DMS53 treated with DMSO at 0.1 percent for 48 hours (cell line): ENCODE measurements at regions not wholly inside any gene's neighbourhood (a gene's known extent, or its start where the extent isn't known, plus 50 kb on each side); places are given as distances from the start of the nearest gene placed in this dataset.

ENCODE experiments used
- DNase-seq: peaks from one replicate; lab custom pipeline; 2025; ENCODE audit not compliant: unreplicated experiment; lab: John Stamatoyannopoulos, UW

DNA sequence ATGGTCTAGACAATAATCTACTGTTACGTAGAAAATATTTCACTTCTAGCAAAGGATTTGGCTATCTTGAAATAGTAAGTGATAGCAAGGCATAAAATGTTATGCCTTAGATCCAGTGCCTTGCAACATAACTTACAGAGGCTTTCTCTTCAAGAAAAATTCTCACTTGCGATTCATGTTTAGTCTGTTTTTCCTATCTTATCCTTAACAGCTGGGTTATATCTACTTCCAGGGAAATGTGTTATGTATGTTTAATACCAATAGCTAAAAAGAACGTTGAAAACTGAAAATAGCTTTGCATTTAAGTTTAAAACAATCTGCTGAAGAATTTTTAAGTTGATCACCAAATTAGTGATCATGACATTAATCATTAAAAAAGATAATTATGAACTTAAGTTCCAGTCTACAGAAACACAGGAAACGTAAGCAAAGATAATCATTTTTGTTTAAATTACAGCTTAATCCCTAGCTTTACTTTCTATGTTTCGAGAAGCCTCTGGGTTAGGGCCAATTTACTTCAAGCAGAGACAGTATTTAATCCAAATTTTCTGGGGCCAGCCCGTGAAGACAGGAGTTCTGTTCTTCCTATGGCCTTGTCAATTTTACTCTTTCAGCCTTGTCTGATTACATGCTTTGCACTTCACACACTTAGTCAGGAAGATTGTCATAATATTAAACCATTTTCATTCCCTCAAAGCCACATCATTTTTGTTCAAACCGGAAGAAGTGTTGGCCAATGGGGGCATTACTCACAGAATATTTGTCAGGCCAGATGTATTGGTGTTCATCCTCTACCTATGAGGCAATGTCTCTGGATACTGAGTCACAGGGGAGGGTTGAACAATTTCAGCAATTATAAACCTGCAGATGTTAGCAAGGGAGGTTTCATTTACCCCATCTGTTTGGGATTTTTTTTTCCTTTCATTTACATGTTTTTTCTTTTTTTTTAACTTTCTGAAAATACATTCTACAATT lies 1132.9 kb upstream of the ZEB2 start:
- DNase-seq = no peak

DNA sequence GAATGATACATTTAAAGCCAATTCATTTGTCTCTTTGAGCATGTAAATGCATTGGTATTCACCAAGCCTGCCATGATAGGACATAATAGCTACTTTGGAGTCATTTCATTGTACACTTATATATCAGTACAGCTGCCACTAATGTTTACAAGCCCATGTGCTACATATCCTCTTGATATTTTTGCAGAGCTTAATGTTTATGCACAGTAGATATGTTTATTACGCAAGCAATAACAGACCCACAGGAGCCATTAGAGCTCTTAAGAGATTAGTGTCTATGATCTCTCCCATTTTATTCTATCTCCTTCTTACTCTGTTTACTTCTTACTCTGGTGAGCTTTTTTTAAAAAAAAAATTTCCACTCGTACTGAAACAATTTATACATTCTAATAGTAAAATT lies 1132.1 kb upstream of the ZEB2 start:
- DNase-seq = no peak

DNA sequence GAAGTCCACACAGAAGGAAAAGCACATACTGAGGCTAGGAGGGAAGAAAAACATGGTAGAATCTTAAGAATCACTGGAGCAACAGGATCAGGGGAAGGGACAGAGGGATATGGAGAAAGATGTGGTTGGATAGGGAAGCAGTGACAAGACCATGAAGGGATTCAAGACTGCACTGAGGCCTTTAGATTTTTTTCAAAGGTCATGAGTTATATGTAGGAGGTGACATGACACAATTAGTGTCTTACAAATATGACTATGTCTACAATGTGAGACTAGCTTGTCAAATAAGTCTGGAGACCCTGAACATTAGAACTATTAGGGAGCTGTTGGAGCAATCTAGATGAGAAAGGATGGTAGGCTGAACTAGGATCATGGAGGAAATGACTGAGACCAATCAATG lies 1130.3 kb upstream of the ZEB2 start:
- no peak for DNase-seq

DNA sequence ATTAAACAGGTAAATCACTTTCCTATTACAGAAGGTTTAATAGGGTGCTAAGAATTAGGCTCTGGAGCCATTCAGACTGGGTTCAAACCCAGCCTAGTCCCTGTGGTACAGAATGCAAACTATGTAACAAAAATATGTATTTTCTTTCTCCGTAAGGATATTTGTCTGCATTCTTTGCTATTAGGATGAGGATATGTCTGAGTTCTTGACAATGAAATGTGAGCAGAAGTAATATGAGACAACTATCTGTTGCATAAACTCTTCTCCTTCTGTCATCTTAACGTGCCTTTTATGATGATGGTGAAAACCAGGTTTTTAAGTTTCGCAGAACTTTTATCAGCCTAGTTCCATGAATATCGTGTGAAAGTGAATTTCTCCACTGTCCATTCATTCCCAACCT lies 1129.1 kb upstream of the ZEB2 start:
- no peak for DNase-seq

DNA sequence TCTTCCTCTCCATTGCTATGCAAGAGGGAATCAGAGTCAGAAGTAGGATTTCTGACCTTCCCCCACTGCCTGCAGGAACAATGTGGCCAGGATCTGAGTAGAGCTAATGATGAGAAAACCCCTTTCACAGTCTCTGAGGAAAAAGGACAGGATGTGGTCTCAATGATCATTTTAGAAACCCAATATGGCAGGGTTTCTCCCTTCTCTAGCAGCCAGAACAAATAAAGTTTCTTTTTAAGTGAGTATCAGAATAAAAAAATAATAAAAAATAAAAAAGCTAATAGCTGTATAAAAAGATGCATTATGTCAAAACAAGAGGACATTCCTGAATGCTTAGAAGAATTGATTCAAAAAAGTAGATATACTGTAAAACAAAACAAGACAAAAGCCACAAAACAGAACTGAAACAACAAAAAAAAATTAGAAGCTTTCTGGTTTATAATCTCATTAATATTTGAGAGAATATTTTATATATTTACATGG lies 1124.9 kb upstream of the ZEB2 start:
- DNase-seq = no peak

DNA sequence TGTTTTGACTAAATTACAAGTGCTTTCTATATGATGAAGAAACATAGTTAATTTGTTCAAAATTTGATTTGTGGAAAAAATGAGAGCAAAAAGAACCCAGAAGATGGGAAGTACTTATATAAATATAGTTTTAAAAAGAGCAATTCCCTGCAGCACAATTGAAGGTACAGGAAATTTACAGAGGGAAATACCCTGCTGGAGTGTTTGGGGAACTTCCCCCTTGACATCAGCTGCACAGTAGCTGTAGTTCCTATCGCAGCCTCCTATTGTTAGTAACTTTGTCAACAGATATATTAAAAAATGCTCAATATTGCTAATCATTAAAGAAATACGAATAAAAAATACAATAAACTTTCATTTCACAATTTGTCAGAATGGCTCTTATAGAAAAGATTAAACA lies 1118.8 kb upstream of the ZEB2 start:
- no peak for DNase-seq

DNA sequence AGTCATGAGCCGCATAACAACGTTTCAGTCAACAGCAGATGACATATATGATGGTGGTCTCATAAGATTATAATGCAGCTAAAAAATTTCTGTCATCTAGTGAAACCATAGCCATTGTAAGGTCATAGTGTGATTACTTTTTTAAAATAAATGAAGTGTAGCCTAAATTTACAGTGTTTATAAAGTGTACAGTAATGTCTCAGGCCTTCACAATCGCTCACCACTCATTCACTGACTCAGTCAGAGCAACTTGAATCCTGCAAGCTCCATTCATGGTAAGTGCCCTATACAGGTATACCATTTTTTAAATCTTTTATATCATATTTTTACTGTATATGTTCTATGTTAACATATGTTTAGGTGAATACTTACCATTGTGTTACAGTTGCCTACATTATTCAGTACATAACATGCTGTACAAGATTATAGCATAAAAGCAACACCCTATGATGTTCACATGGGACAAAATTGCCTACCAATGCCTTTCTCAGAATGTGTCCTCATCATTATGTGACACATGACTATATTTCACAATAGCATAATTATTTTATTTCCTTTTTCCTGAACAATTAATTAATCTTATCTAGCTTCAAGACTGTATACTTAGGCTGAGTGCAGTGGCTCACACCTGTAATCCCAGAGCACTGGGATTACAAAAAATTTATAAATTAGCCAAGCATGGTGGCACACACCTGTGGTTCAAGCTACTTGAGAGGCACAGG lies 1115.9 kb upstream of the ZEB2 start:
- DNase-seq = no peak

DNA sequence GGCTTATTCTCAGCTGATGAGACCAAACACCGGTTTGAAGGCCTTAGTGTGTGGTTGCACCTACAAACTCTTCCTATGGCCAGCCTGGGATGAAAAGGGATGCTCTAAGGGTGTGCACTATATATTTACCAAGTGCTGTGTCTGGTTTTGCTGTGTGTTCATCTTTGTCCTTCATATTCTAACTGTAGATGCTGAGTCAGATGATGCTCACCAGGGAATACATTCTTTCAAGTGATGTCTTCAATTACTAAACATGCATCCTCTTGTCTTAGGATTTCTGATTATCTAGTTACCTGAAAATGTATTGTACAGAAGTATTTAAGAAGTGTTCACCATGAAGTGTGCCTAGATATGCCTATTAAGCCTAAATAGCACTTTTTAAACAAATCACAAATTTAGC lies 1111.6 kb upstream of the ZEB2 start:
- DNase-seq = no peak

DNA sequence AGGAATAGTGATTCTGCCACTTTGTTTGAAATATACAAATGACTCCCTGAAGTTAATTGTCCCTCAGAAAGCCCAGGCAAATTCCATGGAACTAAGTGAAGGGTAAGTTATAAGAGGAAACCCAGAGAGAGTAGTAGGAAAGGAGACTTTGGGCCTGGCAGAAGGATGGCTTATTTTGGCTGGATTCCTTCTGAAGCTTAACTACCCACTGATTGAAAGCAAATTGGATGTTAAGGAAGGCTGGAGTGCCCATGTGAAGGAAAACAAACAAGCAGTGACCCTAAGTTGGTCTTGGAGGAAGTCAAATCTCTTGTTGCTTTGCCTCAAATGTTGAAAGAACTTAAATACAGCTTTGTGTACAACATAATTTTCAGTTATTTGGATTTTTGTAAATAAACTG lies 1106.4 kb upstream of the ZEB2 start:
- no peak for DNase-seq

DNA sequence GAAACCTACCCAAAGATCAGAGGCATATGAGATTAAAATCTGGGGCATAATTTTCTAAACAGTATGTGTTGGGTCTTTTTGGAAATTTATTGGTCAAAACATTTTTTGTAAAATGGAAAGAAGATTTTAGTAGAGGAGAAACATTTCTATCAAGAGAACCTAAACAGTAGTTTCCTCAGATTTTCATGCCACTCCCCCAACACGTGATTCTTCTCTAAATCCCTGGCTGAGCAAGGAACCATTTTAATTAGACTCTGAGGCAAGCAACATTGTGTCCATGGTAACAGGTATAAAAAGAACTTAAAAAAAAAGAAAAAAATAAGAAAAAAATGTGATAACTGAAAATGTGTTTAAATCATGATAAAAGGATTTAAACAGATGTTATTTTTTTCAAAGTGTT lies 1105.2 kb upstream of the ZEB2 start:
- no peak for DNase-seq

DNA sequence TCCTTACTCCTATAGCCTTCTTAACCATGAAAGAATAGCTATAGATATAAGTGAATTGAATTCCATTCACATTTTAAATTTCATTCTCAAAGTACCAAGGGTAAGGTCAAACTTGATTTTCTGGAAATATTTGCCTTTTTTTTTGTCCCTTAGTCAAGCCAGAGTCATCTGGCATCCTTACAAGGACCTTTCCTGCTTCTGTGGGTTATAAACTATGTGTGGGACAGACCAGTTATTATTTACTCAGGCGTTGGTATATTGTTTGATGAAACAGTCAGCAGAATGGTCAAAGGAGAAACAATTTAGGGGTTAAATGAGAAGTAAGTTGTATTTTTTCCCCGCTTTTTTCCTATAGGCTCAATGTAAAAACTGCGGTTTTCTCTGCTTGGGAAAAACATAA lies 1103.2 kb upstream of the ZEB2 start:
- DNase-seq = no peak

DNA sequence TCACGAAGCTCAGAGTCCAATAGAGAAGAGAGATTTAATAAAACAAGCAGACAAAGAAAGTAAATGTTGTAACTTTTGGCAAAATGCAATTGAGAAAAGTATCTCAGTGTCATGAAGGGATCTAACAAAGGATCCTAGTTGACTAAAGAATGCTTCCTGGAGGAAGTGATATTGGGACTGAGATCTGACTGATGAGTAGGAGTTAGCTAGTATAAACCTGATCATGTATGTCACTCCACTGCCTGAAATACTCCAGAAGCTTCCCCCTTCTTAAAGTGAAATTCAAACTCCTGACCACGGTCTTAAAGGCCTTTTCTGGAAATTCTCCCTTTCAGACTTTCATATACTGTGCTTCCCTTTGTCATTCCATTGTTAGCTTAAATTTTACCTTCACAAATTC lies 1102.4 kb upstream of the ZEB2 start:
- DNase-seq = no peak

DNA sequence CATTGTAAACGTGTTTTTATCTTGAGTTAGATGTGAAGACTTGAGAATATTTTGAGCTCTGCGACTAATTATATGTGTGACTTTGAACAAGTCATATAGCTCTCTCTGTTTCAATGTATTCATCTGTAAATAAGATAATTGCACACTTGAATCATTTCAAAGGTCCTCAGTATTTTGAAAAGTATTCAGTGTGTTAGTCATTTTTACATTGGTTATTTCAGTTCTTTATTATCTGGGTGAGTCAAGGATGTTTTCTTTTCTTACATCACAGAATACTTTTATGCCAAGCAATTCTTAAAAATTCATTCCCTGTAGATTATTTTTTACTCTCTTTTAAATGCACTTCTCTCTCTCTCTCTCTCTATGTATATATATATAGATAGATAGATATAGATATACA lies 1098.0 kb upstream of the ZEB2 start:
- DNase-seq = no peak

DNA sequence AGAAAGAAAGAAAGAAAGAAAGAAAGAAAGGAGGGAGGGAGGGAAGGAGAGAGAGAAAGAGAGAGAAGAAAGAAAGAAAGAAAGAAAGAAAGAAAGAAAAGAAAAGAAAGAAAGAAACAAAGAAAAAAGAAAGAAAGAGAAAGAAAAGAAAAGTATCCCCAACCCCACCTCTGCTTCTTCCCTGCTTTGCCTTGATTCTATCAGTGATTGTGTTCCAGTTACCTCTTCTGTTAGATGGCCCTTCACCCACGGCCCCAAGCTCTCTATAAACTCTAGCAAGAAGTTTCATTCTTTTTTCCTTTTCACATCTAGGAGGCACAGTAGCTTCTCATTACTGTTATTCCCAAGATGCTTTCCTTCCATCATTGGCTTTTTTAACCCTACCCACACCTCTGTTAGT lies 1097.5 kb upstream of the ZEB2 start:
- DNase-seq = no peak

DNA sequence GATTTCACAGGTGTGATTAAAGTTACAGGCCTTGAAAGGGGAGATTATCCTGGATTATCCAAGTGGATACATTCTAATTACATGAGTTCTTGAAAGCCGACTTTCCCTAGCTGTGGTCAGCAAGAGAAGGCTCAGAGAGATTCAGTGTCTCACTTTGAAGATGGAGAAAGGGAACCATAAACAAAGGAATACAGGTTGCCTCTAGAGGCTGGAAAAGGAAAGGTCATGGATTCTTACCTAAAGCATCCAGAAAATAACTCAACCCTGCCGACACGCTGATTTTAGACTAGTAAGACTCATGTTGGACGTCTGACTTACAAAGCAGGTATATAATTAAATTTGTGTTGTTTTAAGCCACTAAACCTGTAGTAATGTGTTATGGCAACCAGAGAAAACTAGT lies 1095.7 kb upstream of the ZEB2 start:
- DNase-seq = no peak

DNA sequence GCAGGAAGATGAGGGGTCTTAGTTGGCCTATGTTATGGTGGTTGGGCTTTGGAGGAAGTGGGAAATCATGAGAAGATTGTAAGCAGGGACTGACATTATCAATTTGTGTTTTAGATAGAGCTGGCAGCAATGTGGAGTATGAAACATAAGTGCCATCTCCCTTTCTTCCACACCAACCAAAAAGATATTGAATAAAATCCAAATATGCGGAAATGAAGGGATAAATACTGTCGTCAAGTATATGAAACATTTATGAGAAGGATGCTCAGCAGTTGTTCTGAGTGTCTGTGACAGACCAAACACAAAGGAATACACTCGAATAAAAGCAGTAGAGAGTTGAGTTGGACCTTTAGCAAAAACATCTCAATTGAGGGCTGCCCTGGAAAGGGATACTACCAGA lies 1090.0 kb upstream of the ZEB2 start:
- DNase-seq = no peak

DNA sequence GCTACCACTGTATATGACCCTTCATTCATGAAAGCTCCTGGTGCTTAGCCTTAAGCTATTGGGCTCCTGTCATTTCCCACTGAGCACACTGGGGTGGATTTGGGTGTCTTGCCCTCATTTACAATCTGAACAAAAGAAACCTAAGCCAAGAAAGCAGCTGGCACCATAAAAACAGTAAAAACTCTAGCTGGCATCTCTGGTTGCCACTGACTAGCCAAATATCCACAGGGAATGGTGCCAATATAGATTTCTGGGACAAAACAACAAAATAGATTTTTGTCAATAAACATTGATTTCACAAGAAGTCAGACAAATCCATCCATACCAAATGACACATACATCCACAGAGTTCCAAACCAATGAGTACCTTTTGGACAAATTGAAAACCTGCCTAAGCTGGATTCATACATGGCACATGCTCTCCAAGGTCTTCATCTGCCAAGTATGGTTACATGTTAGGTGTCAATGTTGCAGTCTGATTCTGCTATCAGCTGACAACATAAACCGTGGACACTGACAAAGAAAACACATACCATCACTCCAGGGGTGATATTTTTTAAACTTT lies 1081.5 kb upstream of the ZEB2 start:
- no peak for DNase-seq

DNA sequence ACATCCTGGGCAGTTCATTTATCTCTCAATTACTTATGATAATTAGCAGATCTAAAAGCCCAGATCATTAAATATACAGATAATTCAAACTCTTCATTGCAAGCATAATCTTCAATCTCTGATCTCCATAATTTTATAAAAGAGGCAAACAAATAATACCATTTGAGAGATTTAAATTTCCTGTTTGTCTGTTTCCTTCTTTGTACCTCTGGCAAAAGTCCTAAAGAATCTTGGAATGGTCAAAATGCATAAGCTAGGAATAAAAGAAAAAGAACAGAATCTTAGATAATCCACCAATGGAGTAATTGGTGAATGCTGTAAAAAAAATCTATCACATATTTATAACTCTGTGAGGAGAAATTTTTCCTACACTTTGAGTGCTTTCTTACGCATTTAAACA lies 1080.9 kb upstream of the ZEB2 start:
- DNase-seq = no peak

DNA sequence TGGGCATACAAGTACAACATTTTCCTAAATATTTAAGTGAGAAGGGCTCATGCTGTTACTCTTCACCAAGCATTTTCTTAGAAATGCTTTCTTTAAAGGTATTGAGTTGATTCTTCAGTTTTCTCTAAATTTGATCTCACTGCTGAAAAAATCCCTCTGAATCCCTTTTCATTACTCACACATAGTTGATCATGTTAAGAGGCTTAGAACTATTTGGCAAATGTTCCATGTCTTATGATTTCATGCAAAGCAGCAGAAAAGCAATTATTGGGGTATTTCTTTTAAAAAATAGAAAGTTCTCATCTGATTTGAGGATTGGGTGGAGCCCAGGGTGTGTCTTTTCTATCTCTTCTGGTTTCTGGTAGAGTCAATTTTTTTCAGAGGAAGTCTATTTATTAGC lies 1079.8 kb upstream of the ZEB2 start:
- DNase-seq = no peak

DNA sequence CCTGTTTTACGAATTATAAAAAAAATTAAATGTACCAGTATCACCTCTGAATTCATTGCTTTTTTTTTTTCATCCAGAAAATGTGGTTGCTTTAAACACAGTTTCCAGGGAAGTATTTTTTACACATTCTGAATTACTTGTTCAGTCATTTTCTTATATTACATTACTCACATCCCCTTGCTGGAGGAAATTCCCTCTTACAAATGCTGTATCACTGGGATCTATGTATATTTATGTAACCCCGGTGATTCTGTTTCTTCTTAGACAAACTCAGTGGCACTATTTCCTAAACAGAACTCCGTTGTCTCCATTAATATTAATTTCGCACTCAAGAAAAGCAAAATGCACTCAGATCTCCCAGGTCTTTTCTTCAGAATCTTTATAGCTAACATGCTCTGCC lies 1078.5 kb upstream of the ZEB2 start:
- DNase-seq = no peak

DNA sequence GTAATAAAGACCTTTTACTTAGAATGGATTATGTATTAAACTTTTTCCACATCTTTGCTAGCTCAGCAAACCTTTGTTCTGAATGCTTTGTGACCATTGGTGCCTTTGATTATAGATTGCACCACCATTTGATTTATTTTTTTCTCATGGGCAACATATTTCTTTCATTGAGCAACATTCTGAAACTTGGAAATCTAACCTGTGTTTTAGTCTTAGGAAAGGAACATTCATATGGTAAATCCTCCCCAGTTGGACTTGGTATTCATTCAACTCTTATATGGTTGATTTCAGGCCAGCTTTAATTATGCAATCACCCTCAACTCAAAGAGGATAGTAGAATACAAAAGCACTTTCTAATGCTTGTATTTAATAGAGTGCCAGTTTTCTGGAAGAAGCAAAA lies 1077.9 kb upstream of the ZEB2 start:
- DNase-seq = no peak

DNA sequence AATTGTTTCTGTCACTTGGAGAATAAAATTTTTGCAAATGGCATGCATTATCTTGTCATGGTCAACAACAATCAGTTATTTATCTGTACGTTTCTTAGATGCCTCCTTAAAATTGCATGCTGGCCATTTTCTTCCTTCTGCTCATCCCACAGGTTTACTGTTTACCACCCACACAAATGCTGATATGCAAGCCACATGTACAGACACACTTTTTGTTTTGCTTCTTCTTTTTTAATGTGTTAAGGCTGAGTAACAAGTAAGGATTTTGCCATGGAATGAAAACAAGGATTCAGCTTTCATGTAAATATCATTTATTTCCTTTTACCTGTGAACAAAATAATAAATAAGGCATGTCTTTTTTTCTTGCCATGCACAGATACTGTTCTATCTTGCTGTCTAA lies 1077.1 kb upstream of the ZEB2 start:
- no peak for DNase-seq
